Stimulated activated CD8-positive, alpha-beta memory T cell treated with anti-CD3 and anti-CD28 coated beads, Interleukin-2, amount 100 ng/mL, for 1 hour (primary cell): ENCODE measurements at regions not wholly inside any gene's neighbourhood (a gene's known extent, or its start where the extent isn't known, plus 50 kb on each side); places are given as distances from the start of the nearest gene placed in this dataset.

Experiments
- DNase-seq, 2 donors: peaks; one replicate each; pipeline ENCODE4 v3.0.0-alpha.2; 2020; ENCODE audit warnings: low read depth in 2 of 2

- no peak for DNase-seq
Observed at GRCh38 chr11:104655066-104655465, 243.2 kb downstream of the CASP12 start.

GRCh38 chr11:104654181-104654813 is 244.0 kb downstream of the CASP12 start:
- no peak for DNase-seq

- no peak for DNase-seq
Observed at GRCh38 chr11:104653407-104653806, 244.9 kb downstream of the CASP12 start.

- DNase-seq = no peak
Observed at GRCh38 chr11:104652996-104653395, 245.3 kb downstream of the CASP12 start.

GRCh38 chr11:104650234-104650633 is 248.0 kb downstream of the CASP12 start:
- no peak for DNase-seq

GRCh38 chr11:104649002-104649401 is 249.3 kb downstream of the CASP12 start:
- DNase-seq = no peak

- DNase-seq = no peak
Observed at GRCh38 chr11:104645261-104646222, 252.7 kb downstream of the CASP12 start.

GRCh38 chr11:104637662-104638170 is 260.5 kb downstream of the CASP12 start:
- DNase-seq = no peak

GRCh38 chr11:104633226-104633625 is 265.0 kb downstream of the CASP12 start:
- no peak for DNase-seq

- DNase-seq = no peak
Observed at GRCh38 chr11:104630352-104630751, 267.9 kb downstream of the CASP12 start.

GRCh38 chr11:104625246-104625645 is 273.0 kb downstream of the CASP12 start:
- DNase-seq = no peak

- no peak for DNase-seq
Observed at GRCh38 chr11:104624021-104624420, 274.2 kb downstream of the CASP12 start.

GRCh38 chr11:104623518-104623917 is 274.7 kb downstream of the CASP12 start:
- DNase-seq = no peak

GRCh38 chr11:104620991-104621390 is 277.3 kb downstream of the CASP12 start:
- DNase-seq = no peak

GRCh38 chr11:104619751-104620150 is 278.5 kb downstream of the CASP12 start:
- no peak for DNase-seq

GRCh38 chr11:104618954-104619353 is 279.3 kb downstream of the CASP12 start:
- no peak for DNase-seq

GRCh38 chr11:104614961-104615360 is 283.3 kb downstream of the CASP12 start:
- DNase-seq = no peak

GRCh38 chr11:104614117-104614680 is 284.1 kb downstream of the CASP12 start:
- no peak for DNase-seq

GRCh38 chr11:104610635-104611034 is 287.6 kb downstream of the CASP12 start:
- DNase-seq = no peak

- DNase-seq = peak; percentile 8 to 9
Observed at GRCh38 chr11:104609311-104610085, 288.8 kb downstream of the CASP12 start.

GRCh38 chr11:104602643-104603042 is 295.6 kb downstream of the CASP12 start:
- no peak for DNase-seq
